ENCODE measurements at regions not wholly inside any gene's neighbourhood (a gene's known extent, or its start where the extent isn't known, plus 50 kb on each side); places are given as distances from the start of the nearest gene placed in this dataset.
A peak's percentile ranks its signal among the peaks of the same experiment; 100 is the strongest.

DNA sequence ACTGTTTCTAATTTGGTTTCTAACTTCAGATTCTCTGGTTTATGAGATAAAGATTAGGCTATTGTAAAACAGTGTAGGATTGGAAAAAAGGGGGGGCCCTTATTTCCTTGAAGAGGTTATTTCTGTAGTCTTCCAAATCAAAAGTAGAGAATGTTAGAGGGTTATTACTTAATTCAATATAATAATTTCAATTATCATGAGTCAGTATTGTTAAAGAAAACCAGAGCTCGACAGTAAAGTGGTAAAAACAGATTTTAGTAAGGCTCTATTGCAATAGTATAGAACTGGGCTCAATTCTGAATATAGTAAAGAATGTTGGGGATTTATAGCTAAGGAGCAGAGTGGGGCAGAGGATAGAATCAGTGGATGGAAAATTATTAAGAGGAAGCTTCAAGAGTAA, 140.0 kb downstream of the TANC2 start:
- TF ChIP-seq CREB1 (IDR thresholded peaks at IDR 0.05; ENCODE audit: low read depth) (no peak), NFIC (IDR thresholded peaks at IDR 0.05) (no peak), EP300 (IDR thresholded peaks at IDR 0.05; ENCODE audit: borderline replicate concordance) (no peak), FOXM1 (IDR thresholded peaks at IDR 0.05; ENCODE audit: borderline replicate concordance, low read depth) (no peak)
- TF ChIP-seq, protein P1, sequence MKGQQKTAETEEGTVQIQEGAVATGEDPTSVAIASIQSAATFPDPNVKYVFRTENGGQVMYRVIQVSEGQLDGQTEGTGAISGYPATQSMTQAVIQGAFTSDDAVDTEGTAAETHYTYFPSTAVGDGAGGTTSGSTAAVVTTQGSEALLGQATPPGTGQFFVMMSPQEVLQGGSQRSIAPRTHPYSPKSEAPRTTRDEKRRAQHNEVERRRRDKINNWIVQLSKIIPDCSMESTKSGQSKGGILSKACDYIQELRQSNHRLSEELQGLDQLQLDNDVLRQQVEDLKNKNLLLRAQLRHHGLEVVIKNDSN (IDR thresholded peaks at IDR 0.05), result no peak

DNA sequence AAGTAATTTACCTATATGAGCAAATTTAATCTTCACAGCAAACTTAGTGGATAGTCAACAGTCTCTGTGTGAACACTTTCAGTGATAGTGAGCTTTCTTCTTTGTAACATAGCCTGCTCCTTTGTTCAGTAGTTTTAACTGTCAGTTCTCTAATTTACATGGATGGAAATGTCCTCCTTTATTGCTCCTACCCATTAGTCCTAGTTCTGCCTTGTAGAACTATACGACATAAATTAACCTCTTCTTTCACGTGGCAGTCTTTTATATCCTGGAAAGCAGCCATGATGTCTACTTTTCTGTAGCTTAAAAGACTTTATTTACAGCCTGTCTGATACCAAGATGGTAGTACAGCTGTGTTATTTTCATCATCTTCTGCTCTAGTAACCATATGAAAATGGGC, 143.6 kb downstream of the TANC2 start:
- TF ChIP-seq ZBTB7A (IDR thresholded peaks at IDR 0.05; ENCODE audit: low read depth) (no peak), RAD21 (IDR thresholded peaks at IDR 0.05; ENCODE audit: low read depth) (no peak), CEBPB (IDR thresholded peaks at IDR 0.05) (no peak), TAF1 (IDR thresholded peaks at IDR 0.05; ENCODE audit: low read depth) (no peak), EP300 (IDR thresholded peaks at IDR 0.05; ENCODE audit: borderline replicate concordance) (no peak), TEAD4 (IDR thresholded peaks at IDR 0.05) (no peak), YY1 (IDR thresholded peaks at IDR 0.05; ENCODE audit: low read depth) (no peak), CREB1 (IDR thresholded peaks at IDR 0.05; ENCODE audit: low read depth) (no peak), FOXM1 (IDR thresholded peaks at IDR 0.05; ENCODE audit: borderline replicate concordance, low read depth) (no peak), TCF12 (IDR thresholded peaks at IDR 0.05; ENCODE audit: low read depth) (no peak), NFIC (IDR thresholded peaks at IDR 0.05) (no peak), EGR1 (IDR thresholded peaks at IDR 0.05) (no peak)
- TF ChIP-seq, protein P1 (IDR thresholded peaks at IDR 0.05), result no peak
- TF ChIP-seq, protein P2, sequence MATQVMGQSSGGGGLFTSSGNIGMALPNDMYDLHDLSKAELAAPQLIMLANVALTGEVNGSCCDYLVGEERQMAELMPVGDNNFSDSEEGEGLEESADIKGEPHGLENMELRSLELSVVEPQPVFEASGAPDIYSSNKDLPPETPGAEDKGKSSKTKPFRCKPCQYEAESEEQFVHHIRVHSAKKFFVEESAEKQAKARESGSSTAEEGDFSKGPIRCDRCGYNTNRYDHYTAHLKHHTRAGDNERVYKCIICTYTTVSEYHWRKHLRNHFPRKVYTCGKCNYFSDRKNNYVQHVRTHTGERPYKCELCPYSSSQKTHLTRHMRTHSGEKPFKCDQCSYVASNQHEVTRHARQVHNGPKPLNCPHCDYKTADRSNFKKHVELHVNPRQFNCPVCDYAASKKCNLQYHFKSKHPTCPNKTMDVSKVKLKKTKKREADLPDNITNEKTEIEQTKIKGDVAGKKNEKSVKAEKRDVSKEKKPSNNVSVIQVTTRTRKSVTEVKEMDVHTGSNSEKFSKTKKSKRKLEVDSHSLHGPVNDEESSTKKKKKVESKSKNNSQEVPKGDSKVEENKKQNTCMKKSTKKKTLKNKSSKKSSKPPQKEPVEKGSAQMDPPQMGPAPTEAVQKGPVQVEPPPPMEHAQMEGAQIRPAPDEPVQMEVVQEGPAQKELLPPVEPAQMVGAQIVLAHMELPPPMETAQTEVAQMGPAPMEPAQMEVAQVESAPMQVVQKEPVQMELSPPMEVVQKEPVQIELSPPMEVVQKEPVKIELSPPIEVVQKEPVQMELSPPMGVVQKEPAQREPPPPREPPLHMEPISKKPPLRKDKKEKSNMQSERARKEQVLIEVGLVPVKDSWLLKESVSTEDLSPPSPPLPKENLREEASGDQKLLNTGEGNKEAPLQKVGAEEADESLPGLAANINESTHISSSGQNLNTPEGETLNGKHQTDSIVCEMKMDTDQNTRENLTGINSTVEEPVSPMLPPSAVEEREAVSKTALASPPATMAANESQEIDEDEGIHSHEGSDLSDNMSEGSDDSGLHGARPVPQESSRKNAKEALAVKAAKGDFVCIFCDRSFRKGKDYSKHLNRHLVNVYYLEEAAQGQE (IDR thresholded peaks at IDR 0.05; ENCODE audit: low read depth), result no peak
- TF ChIP-seq, protein P3, sequence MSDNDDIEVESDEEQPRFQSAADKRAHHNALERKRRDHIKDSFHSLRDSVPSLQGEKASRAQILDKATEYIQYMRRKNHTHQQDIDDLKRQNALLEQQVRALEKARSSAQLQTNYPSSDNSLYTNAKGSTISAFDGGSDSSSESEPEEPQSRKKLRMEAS (IDR thresholded peaks at IDR 0.05), result no peak

DNA sequence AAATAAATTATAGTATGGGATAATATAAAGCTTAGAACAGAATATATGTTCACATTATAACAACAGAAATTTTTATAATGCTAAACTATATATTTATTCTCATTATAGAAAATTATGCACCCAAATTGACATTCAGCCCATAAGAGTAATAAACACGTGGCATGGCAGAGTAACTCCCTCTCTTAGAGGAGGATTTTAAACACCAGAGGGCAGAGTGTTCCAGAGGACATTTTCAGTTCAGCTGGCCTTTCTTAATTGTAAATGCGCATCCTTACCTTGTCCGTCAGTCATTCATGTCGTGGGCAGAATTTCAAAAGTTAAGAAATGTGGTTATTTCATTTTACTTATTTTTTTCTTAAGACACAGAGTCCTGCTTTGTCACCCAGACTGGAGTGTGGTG, 147.1 kb downstream of the TANC2 start:
- no peak for TF ChIP-seq FOXM1 (IDR thresholded peaks at IDR 0.05; ENCODE audit: borderline replicate concordance, low read depth)
- peak; percentile 35; the same call in 1 of the 2 replicates for TF ChIP-seq RAD21 (IDR thresholded peaks at IDR 0.05; ENCODE audit: low read depth)
- no peak for TF ChIP-seq TAF1 (IDR thresholded peaks at IDR 0.05; ENCODE audit: low read depth)

DNA sequence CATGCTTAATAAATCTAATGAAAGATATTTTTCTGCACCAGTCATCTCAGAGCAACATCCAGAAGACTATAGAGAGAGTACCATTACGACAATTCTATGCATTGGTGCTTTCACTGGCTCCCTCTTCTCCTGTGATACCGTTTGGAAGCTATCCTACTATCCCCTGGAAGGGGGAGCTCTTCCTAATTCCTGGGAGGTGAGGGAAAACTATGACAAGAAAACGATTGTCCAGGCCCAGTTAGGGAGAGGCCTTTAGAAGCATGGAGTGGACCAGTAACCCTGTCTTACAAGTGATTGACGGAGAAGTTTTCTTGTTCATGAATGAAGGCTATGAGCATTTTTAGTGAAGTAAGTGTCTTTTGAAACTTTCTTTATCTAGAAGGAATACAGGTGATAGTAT, 150.2 kb downstream of the TANC2 start:
- TF ChIP-seq EGR1 (IDR thresholded peaks at IDR 0.05), result no peak
- TF ChIP-seq, protein P3 (IDR thresholded peaks at IDR 0.05), result no peak
- no peak for TF ChIP-seq CEBPB (IDR thresholded peaks at IDR 0.05)

DNA sequence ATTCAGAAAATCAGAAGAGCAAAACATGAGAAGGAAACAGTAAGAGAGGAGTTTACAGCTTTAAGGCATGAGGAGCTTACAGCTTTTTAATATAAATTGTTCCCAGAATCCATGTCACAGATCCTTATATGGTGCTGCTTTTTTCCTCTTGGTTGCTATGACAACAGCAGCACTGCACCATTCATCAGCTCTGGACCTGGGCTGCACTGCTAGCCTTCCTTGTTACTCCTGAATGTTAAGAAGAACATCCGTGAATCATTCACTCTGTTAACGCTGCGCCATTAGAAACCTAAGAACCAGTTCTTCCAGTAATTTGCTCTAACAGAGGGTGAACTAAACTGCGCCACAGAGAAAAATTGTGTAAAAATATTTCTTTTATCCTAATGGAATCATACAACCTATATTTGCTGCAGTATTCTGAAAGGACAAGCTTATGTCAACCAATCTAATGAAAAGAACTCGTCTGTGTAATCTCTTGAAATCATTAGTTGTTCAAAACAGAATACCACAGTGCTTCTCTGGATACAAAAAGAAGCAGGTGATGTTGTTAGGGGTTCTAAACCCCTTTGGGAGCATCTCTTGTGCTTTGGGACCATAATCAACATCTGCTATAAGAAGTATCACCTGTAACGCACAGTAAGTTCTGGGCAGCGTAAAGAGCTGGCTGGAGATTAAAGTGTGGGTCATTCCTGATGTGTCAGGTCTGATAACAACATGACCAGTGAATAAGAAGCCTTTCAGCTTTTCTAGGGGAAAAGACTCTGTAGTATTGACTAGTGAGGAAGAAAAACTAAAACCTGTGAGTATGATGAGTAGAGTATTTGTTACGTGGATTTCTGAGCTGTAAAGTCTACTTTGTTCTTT, 151.2 kb downstream of the TANC2 start:
- TF ChIP-seq EGR1 (IDR thresholded peaks at IDR 0.05), result no peak
- no peak for TF ChIP-seq YY1 (IDR thresholded peaks at IDR 0.05; ENCODE audit: low read depth)
- no peak for TF ChIP-seq CREB1 (IDR thresholded peaks at IDR 0.05; ENCODE audit: low read depth)
- TF ChIP-seq, protein P2 (IDR thresholded peaks at IDR 0.05; ENCODE audit: low read depth), result no peak
- no peak for TF ChIP-seq ZBTB7A (IDR thresholded peaks at IDR 0.05; ENCODE audit: low read depth)
- TF ChIP-seq, protein P1 (IDR thresholded peaks at IDR 0.05), result no peak
- no peak for TF ChIP-seq TAF1 (IDR thresholded peaks at IDR 0.05; ENCODE audit: low read depth)
- TF ChIP-seq FOXM1 (IDR thresholded peaks at IDR 0.05; ENCODE audit: borderline replicate concordance, low read depth), result no peak
- TF ChIP-seq RAD21 (IDR thresholded peaks at IDR 0.05; ENCODE audit: low read depth), result no peak
- TF ChIP-seq, protein P3 (IDR thresholded peaks at IDR 0.05), result no peak
- TF ChIP-seq TCF12 (IDR thresholded peaks at IDR 0.05; ENCODE audit: low read depth), result no peak
- TF ChIP-seq NFIC (IDR thresholded peaks at IDR 0.05), result no peak
- no peak for TF ChIP-seq EP300 (IDR thresholded peaks at IDR 0.05; ENCODE audit: borderline replicate concordance)
- no peak for TF ChIP-seq TEAD4 (IDR thresholded peaks at IDR 0.05)
- no peak for TF ChIP-seq CEBPB (IDR thresholded peaks at IDR 0.05)
